ENCODE measurements at regions not wholly inside any gene's neighbourhood (a gene's known extent, or its start where the extent isn't known, plus 50 kb on each side); places are given as distances from the start of the nearest gene placed in this dataset.

GRCh38 chr13:85148009-85148408 lies 651.2 kb downstream of the SLITRK6 start:
- no peak for TF ChIP-seq CTCF (conservative IDR thresholded peaks at IDR 0.05; ENCODE audit: low read depth, low read length)
- no peak for TF ChIP-seq EZH2 (IDR thresholded peaks at IDR 0.05; ENCODE audit: borderline replicate concordance, low read depth, low read length, poor library complexity, severe bottlenecking)
